Thyroid gland (tissue), 4 donors: ENCODE measurements at regions not wholly inside any gene's neighbourhood (a gene's known extent, or its start where the extent isn't known, plus 50 kb on each side); places are given as distances from the start of the nearest gene placed in this dataset.

Experiments used
- DNase-seq, 2 donors: peaks; one replicate each; pipeline ENCODE4 v3.0.0-alpha.2; 2019
- H3K27ac ChIP-seq, 3 donors: fragments of 200-600 bp; sonication (generic); 1 replicate in 2 of 3; 2 replicates in 1 of 3; pipeline ENCODE4 v1.5.1; 2016 to 2019; ENCODE audit warnings: mild to moderate bottlenecking in 1 of 3, moderate library complexity in 1 of 3
- H3K27me3 ChIP-seq: fragments of 200-600 bp; sonication (generic); one replicate; pipeline ENCODE4 v1.5.1; 2019
- H3K36me3 ChIP-seq, 2 donors: fragments of 200-600 bp; sonication (generic); one replicate each; pipeline ENCODE4 v1.5.1; 2016 to 2019
- H3K4me1 ChIP-seq, 2 donors: fragments of 200-600 bp; sonication (generic); one replicate each; pipeline ENCODE4 v1.5.1; 2017 to 2019
- H3K4me3 ChIP-seq, 3 donors: fragments of 200-600 bp; sonication (generic); replicated peaks in 1 of 3; 1 replicate in 2 of 3; 2 replicates in 1 of 3; pipeline ENCODE4 v1.5.1; 2016; ENCODE audit warnings: mild to moderate bottlenecking in 1 of 3
- H3K9me3 ChIP-seq: fragments of 200-600 bp; sonication (generic); one replicate; pipeline ENCODE4 v1.5.1; 2017
- CTCF ChIP-seq, 6 experiments: fragments of 200-600 bp in 3 of 6; fragments of 450-650 bp in 3 of 6; sonication (generic) in 3 of 6; IDR thresholded peaks; one replicate each; pipeline ENCODE4 v1.5.1; 2016 to 2019; ENCODE audit warnings: antibody characterized with exemption in 6 of 6, mild to moderate bottlenecking in 2 of 6, inconsistent platforms in 1 of 6, moderate library complexity in 1 of 6
- POLR2A ChIP-seq, 2 donors: fragments of 450-650 bp; IDR thresholded peaks; one replicate each; pipeline ENCODE4 v1.6.1; 2017; ENCODE audit warnings: antibody characterized with exemption in 2 of 2, mild to moderate bottlenecking in 2 of 2, moderate library complexity in 1 of 2
- WGBS, 2 donors: methylation state at CpG; one replicate each; pipeline ENCODE4 v1.1.5; 2017; 5-methylcytosine and 5-hydroxymethylcytosine counted together
- intact Hi-C: fragments of 100-400 bp; cut with DNase I; formaldehyde crosslinking; loops from one replicate; pipeline ENCODE4 v1.15.1; 2023

- no peak for DNase-seq
- TF ChIP-seq CTCF (IDR thresholded peaks at IDR 0.05) (no peak), POLR2A (IDR thresholded peaks at IDR 0.05) (no peak)
- intact Hi-C loops: no loop called here
- no peaks in the 10 kb centered on the region for H3K27me3 ChIP-seq
- H3K27ac ChIP-seq: no peak overlapping the region
- no peaks in the 10 kb centered on the region for H3K4me1 ChIP-seq
- H3K36me3 ChIP-seq: no peaks in the 10 kb centered on the region
- no peak overlapping the region for H3K4me3 ChIP-seq
- H3K9me3 ChIP-seq: no peaks in the 10 kb centered on the region
- WGBS, 2 donors: 37 to 42% methylated on average over 1 of the region's 1 CpG
Observed at GRCh38 chr4:30817447-30817846, 97.3 kb downstream of the PCDH7 start.

DNA sequence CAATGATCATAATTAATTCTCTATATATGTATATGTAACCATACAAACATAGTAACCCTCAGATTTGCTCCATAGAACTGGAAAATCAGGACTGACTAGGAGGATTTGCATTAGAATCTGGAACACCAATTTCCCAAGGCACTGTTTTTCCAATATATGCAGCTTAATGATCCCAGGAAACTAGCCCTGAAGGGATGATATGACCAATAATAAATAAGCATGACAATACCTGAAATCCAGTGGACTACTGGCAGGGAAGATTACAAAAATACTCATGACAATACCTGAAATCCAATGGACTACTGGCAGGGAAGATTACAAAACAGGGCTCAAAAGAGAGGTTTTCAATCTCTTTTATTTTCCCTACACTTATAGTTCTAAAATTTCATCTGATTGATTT is 98.4 kb downstream of the PCDH7 start:
- Histone ChIP-seq H3K27me3 (no peaks in the 10 kb centered on the region), H3K36me3 (no peaks in the 10 kb centered on the region), H3K4me1 (no peaks in the 10 kb centered on the region), H3K27ac (no peak overlapping the region), H3K4me3 (no peak overlapping the region), H3K9me3 (no peaks in the 10 kb centered on the region)
- TF ChIP-seq POLR2A (IDR thresholded peaks at IDR 0.05) (no peak), CTCF (IDR thresholded peaks at IDR 0.05) (no peak)
- no peak for DNase-seq
- intact Hi-C loops: no loop called here

GRCh38 chr4:30821275-30821674 is 101.1 kb downstream of the PCDH7 start:
- Histone ChIP-seq H3K4me1 (no peaks in the 10 kb centered on the region), H3K4me3 (no peak overlapping the region), H3K9me3 (no peaks in the 10 kb centered on the region), H3K27me3 (no peaks in the 10 kb centered on the region), H3K36me3 (no peaks in the 10 kb centered on the region), H3K27ac (no peak overlapping the region)
- intact Hi-C loops: no loop called here
- TF ChIP-seq POLR2A (IDR thresholded peaks at IDR 0.05) (no peak), CTCF (IDR thresholded peaks at IDR 0.05) (no peak)
- no peak for DNase-seq
- 89 to 91% methylated on average over 4 of the region's 4 CpGs for WGBS, 2 donors

- no peak for DNase-seq
- WGBS, 2 donors: 84 to 90% methylated on average over 12 of the region's 12 CpGs
- H3K36me3 ChIP-seq: no peaks in the 10 kb centered on the region
- no peaks in the 10 kb centered on the region for H3K9me3 ChIP-seq
- intact Hi-C loops: no loop called here
- H3K4me3 ChIP-seq: no peak overlapping the region
- H3K27ac ChIP-seq: no peak overlapping the region
- TF ChIP-seq CTCF (IDR thresholded peaks at IDR 0.05): no peak
- no peak for TF ChIP-seq POLR2A (IDR thresholded peaks at IDR 0.05)
- H3K4me1 ChIP-seq: no peaks in the 10 kb centered on the region
- no peaks in the 10 kb centered on the region for H3K27me3 ChIP-seq
Observed at GRCh38 chr4:30821859-30822612, 101.9 kb downstream of the PCDH7 start.

GRCh38 chr4:30822911-30823551 is 102.9 kb downstream of the PCDH7 start:
- Histone ChIP-seq H3K27me3 (no peaks in the 10 kb centered on the region), H3K4me3 (no peak overlapping the region), H3K36me3 (no peaks in the 10 kb centered on the region), H3K27ac (no peak overlapping the region), H3K9me3 (no peaks in the 10 kb centered on the region), H3K4me1 (no peaks in the 10 kb centered on the region)
- 94 to 95% methylated on average over 10 of the region's 10 CpGs for WGBS, 2 donors
- no peak for DNase-seq
- TF ChIP-seq CTCF (IDR thresholded peaks at IDR 0.05) (no peak), POLR2A (IDR thresholded peaks at IDR 0.05) (no peak)
- intact Hi-C loops: no loop called here
